ENCODE measurements at regions not wholly inside any gene's neighbourhood (a gene's known extent, or its start where the extent isn't known, plus 50 kb on each side); places are given as distances from the start of the nearest gene placed in this dataset.
"Not testable (repeated sequence)": the region's sequence is repeated elsewhere in the genome, so short reads cannot be mapped to it uniquely, and the experiment has no call there.

- no peak for DNase-seq (ENCODE audit: low read depth in 3 of 3)
Observed at GRCh38 chr2:21332993-21333625, 209.3 kb downstream of the TDRD15 start.

- no peak for DNase-seq (ENCODE audit: low read depth in 3 of 3)
Observed at GRCh38 chr2:21333684-21334083, 209.9 kb downstream of the TDRD15 start.

GRCh38 chr2:21346984-21347383 lies 223.2 kb downstream of the TDRD15 start:
- no peak for DNase-seq (ENCODE audit: low read depth in 3 of 3)

GRCh38 chr2:21353879-21354679 lies 230.3 kb downstream of the TDRD15 start:
- no peak for DNase-seq (ENCODE audit: low read depth in 3 of 3)

- no peak for DNase-seq (ENCODE audit: low read depth in 3 of 3)
Observed at GRCh38 chr2:21356086-21356856, 232.5 kb downstream of the TDRD15 start.

- DNase-seq (ENCODE audit: low read depth in 3 of 3): no peak
Observed at GRCh38 chr2:21356857-21357255, 233.1 kb downstream of the TDRD15 start.

GRCh38 chr2:21358976-21359375 lies 235.2 kb downstream of the TDRD15 start:
- DNase-seq (ENCODE audit: low read depth in 3 of 3): no peak

- DNase-seq (ENCODE audit: low read depth in 3 of 3): no peak
Observed at GRCh38 chr2:21361384-21361783, 237.6 kb downstream of the TDRD15 start.

- no peak for DNase-seq (ENCODE audit: low read depth in 3 of 3)
Observed at GRCh38 chr2:21361957-21362486, 238.3 kb downstream of the TDRD15 start.

GRCh38 chr2:21363364-21363763 lies 239.6 kb downstream of the TDRD15 start:
- DNase-seq (ENCODE audit: low read depth in 3 of 3): no peak

GRCh38 chr2:21367421-21367820 lies 243.7 kb downstream of the TDRD15 start:
- no peak for DNase-seq (ENCODE audit: low read depth in 3 of 3)

GRCh38 chr2:21369787-21370186 lies 246.0 kb downstream of the TDRD15 start:
- no peak for DNase-seq (ENCODE audit: low read depth in 3 of 3)

- no peak for DNase-seq (ENCODE audit: low read depth in 3 of 3)
Observed at GRCh38 chr2:21371499-21372003, 247.8 kb downstream of the TDRD15 start.

- no peak for DNase-seq (ENCODE audit: low read depth in 3 of 3)
Observed at GRCh38 chr2:21372654-21373053, 248.9 kb downstream of the TDRD15 start.

GRCh38 chr2:21376864-21377263 lies 253.1 kb downstream of the TDRD15 start:
- no peak for DNase-seq (ENCODE audit: low read depth in 3 of 3)

GRCh38 chr2:21379140-21379539 lies 255.4 kb downstream of the TDRD15 start:
- no peak for DNase-seq (ENCODE audit: low read depth in 3 of 3)

GRCh38 chr2:21379668-21380067 lies 255.9 kb downstream of the TDRD15 start:
- DNase-seq (ENCODE audit: low read depth in 3 of 3): not testable (repeated sequence)

GRCh38 chr2:21381421-21381820 lies 257.7 kb downstream of the TDRD15 start:
- DNase-seq (ENCODE audit: low read depth in 3 of 3): no peak

- no peak for DNase-seq (ENCODE audit: low read depth in 3 of 3)
Observed at GRCh38 chr2:21382701-21383520, 259.1 kb downstream of the TDRD15 start.

- no peak for DNase-seq (ENCODE audit: low read depth in 3 of 3)
Observed at GRCh38 chr2:21386666-21387065, 262.9 kb downstream of the TDRD15 start.

- DNase-seq (ENCODE audit: low read depth in 3 of 3): no peak
Observed at GRCh38 chr2:21392649-21393048, 268.9 kb downstream of the TDRD15 start.
